Lower leg skin (tissue), 4 donors: ENCODE measurements at regions not wholly inside any gene's neighbourhood (a gene's known extent, or its start where the extent isn't known, plus 50 kb on each side); places are given as distances from the start of the nearest gene placed in this dataset.

ENCODE experiments used
- DNase-seq, 2 donors: peaks; one replicate each; pipeline ENCODE4 v3.0.0-alpha.2; 2019; ENCODE audit warnings: low spot score in 2 of 2
- H3K4me3 ChIP-seq: fragments of 200-600 bp; sonication (generic); 2 replicates; pipeline ENCODE4 v1.5.1; 2017; ENCODE audit warnings: mild to moderate bottlenecking, low read depth; ENCODE audit not compliant: poor library complexity, severe bottlenecking
- CTCF ChIP-seq, 3 donors: fragments of 450-650 bp; IDR thresholded peaks; one replicate each; pipeline ENCODE4 v1.5.1; 2016; ENCODE audit warnings: antibody characterized with exemption in 3 of 3, mild to moderate bottlenecking in 3 of 3, moderate library complexity in 2 of 3
- POLR2A ChIP-seq, 2 donors: fragments of 450-650 bp; IDR thresholded peaks; one replicate each; pipeline ENCODE4 v1.6.1; 2016 to 2017; ENCODE audit warnings: antibody characterized with exemption in 2 of 2, mild to moderate bottlenecking in 1 of 2, moderate library complexity in 1 of 2
- WGBS, 2 donors: methylation state at CpG; one replicate each; pipeline ENCODE4 v1.1.5; 2018; 5-methylcytosine and 5-hydroxymethylcytosine counted together
- intact Hi-C: fragments of 100-400 bp; cut with DNase I; formaldehyde crosslinking; loops from one replicate; pipeline ENCODE4 v1.15.0; 2023; ENCODE audit warnings: low total_unique reads

- intact Hi-C loops = no loop called here
- peak in 1 of 2 donors; percentile 68 for DNase-seq
- WGBS, 2 donors = 75 to 77% methylated on average over 9 to 10 of the region's 10 CpGs
Measured at GRCh38 chr5:174186096-174186695, 140.7 kb downstream of the NSG2 start.

DNA sequence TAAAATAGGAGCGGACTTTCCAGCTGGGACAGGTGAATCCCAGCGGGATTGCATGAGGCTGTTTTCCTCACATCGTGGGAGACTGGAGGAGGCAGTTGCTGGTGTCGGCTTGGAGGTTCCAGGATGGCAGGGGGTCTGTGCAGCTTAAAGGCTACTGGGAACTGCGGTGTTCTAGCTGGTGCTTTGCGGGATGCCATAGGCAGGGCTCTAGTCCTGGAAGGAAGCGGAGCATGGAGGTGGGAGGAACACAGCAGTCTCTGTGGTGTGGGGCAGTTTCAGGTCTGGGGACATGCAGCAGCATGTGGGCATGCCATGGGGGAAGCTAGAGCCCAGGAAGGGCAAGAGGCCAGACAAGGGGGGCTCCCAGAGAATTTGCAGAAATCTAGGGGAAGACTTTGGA, 141.5 kb downstream of the NSG2 start:
- intact Hi-C loops = no loop called here
- peak in 1 of 2 donors; percentile 76 for DNase-seq
- 80% methylated on average over 7 of the region's 7 CpGs for WGBS, 2 donors
- no peak overlapping the region for H3K4me3 ChIP-seq
- TF ChIP-seq CTCF (IDR thresholded peaks at IDR 0.05) (no peak), POLR2A (IDR thresholded peaks at IDR 0.05) (no peak)

More at GRCh38 chr5:174186096-174186695, 140.7 kb downstream of the NSG2 start:
- H3K4me3 ChIP-seq = no peak overlapping the region
- no peak for TF ChIP-seq CTCF (IDR thresholded peaks at IDR 0.05)
- no peak for TF ChIP-seq POLR2A (IDR thresholded peaks at IDR 0.05)

DNA sequence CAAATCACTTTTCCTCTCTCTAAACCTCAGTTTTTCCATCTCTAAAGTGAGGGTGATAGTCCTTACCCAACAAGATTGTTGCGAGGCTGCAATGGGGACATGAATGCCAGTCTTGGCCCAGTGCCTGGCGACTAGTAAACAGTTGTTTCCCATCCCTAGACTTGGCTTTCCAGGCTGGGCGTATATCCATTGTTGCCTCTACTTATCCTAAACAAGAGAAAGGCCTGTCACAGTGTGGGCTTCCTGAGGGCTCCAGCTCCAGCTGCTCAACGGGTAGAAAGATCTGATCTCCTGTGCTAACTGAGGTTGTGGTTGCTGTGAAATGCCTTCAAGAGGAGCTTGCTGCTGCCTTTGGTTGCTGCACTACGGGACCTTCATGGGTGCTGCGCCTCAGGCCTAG, 142.0 kb downstream of the NSG2 start:
- TF ChIP-seq CTCF (IDR thresholded peaks at IDR 0.05) (no peak), POLR2A (IDR thresholded peaks at IDR 0.05) (no peak)
- 77 to 84% methylated on average over 6 of the region's 6 CpGs for WGBS, 2 donors
- DNase-seq = peak in 1 of 2 donors; percentile 68
- H3K4me3 ChIP-seq = no peak overlapping the region
- intact Hi-C loops = no loop called here

DNA sequence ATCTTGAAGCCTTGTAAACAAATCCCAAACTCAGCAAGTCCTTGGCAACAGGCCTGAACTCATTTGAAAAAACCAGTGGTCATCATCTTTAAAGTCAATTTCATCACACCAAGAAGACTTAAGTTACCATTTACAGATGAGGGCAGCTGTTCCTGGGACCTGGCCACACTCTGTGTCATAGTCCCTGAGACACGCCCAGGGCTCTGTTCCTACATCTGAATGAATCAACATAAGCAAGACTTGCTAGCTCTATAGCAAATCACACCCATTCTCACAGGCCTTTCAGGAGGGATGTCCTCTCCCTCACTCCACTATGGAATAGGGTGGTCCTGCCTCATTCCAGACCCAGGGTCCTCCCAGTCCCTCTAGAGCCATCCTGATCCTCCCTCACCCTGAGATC, 142.8 kb downstream of the NSG2 start:
- 64 to 67% methylated on average over 1 of the region's 1 CpG for WGBS, 2 donors
- no peak overlapping the region for H3K4me3 ChIP-seq
- intact Hi-C loops = no loop called here
- TF ChIP-seq CTCF (IDR thresholded peaks at IDR 0.05) (no peak), POLR2A (IDR thresholded peaks at IDR 0.05) (no peak)
- peak in 1 of 2 donors; percentile 49 for DNase-seq

GRCh38 chr5:174189654-174190541, 144.4 kb downstream of the NSG2 start:
- TF ChIP-seq CTCF (IDR thresholded peaks at IDR 0.05) = no peak
- no peak for TF ChIP-seq POLR2A (IDR thresholded peaks at IDR 0.05)
- 31 to 38% methylated on average over 19 of the region's 19 CpGs for WGBS, 2 donors
- intact Hi-C loops = no loop called here
- H3K4me3 ChIP-seq = no peak overlapping the region
- peak in 1 of 2 donors; percentile 61 for DNase-seq
